ENCODE measurements at regions not wholly inside any gene's neighbourhood (a gene's known extent, or its start where the extent isn't known, plus 50 kb on each side); places are given as distances from the start of the nearest gene placed in this dataset.

DNA sequence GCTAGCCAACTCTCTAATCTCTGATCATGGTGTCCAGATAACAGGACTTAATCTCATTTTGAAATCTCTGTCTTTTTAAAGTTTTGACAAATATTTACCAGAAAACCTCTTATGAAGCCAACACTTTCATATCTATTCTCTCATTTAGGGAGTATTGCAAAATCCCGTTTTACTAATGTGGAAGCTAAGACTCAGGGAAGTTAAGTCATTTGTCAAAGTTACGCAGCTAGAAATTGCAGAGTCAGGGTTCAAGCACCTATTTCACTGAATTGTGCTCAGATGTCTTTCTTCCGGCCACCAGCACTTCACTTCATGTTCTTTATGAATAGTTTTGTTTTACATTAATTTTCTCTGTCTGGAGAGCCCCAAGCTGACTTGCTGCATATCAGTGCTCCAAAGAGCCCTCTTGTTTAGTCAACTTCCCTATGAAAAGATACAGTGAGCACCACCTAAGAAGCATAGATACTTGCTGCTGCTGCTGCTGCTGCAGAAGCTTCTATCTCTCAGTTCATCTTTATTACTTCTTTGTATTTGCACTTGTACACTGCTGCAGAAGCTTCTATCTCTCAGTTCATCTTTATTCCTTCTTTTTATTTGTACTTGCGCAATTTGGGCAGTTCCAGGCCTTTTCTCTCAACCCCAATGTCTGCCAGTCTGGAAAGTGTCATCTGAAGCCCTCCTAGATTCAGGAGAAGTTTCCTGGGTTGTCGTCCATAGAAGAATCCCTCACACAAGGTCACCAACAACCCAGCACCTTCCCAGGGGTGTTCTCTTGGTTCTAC lies 329.7 kb downstream of the MAFB start:
- DNase-seq = no peak

DNA sequence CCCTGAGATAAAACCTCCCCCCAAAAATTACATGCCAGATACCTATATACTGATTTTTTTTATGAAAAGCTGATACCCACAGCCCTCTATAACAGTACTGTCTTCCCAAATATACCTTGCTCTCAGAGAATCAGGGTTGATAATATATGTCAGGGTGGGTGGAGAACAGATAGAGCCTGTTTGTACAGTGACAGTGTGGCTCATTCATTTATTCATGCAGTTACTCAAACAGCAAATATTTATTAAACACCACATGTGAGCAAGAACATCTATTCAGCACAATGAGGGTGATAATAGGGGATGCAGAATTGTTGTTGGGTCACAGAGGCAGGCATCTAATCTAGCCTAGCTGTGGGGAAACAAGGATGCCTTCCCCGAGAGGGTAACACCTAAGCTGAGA lies 334.2 kb downstream of the MAFB start:
- DNase-seq = no peak

- no peak for DNase-seq
Measured at GRCh38 chr20:40343390-40343789, 345.6 kb downstream of the MAFB start.

GRCh38 chr20:40341561-40341960 lies 347.5 kb downstream of the MAFB start:
- DNase-seq = no peak

DNA sequence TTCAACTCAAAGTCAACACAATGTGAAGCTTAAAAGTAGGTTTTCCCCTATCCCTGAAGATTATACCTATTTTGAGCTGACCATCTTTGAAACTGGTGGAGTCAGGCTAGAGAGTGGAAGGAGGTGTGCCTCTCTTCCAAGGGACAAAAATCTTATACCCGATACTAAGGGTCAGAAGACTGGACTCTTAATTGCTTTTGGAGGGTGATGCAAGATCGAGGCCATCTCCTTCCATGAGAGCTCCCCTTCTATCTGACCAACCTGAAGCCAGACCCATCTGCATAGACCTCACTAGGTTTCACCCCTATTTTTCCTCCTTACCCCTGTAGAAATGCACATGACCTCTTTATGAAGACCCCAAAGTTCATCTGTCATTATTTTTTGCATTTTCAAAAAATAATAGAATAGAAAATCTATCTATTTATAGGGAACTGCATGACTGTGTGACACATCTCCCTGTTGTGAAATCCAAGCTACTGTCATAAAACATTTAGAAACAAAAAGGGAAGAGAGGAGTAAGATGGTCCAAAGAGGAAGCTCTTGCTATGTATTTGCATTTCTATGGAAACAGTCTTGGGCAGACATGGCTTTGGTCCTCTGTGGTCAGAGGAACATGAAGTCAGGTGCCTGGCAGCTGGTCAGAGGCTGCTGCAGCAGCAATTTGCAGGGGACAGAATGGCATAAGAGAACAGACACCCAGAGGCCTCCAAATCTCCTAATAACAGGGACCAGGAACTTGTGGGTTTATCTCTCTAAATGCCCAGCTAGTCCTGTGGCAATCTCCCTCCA lies 349.2 kb downstream of the MAFB start:
- no peak for DNase-seq

DNA sequence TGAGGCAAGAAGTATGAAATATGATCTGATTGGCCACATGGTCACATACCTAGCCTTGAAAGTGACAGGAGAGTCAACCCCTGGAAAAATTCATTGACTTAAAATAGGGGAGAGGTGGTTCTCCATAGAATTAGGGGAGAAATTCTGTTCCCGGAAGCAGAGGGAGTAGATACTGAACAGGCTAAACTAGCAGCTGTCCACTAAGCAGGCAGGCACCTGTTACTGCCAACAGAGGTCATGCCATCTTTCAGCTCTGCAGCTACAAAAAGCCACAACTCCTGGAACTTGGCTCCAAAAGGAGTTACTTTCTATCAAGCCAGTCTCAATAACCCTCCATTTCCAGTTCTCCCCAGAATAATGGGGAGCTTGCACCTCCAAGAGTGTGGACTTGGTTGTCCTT lies 352.5 kb downstream of the MAFB start:
- DNase-seq = no peak

DNA sequence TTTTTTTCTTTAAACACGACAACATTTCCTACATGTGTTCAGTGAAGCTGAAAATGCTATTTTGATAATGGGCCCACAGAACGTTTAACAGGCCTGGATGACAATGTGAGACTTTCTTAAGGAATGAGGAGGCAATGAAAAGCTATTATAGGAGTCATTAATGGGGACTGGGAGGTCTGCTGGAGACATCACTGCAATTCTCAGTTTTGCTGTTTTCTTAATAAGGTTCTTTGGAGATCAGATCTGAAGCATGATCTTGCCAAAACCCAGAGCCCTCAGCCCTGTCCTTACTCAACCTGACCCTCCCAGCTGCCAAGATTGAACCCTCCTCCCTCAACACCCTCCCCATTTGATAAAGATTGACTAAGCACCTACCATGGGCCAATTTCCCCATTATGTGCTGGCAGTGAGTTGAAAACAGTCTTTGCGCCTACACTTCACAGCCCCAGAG lies 353.1 kb downstream of the MAFB start:
- DNase-seq = no peak

DNA sequence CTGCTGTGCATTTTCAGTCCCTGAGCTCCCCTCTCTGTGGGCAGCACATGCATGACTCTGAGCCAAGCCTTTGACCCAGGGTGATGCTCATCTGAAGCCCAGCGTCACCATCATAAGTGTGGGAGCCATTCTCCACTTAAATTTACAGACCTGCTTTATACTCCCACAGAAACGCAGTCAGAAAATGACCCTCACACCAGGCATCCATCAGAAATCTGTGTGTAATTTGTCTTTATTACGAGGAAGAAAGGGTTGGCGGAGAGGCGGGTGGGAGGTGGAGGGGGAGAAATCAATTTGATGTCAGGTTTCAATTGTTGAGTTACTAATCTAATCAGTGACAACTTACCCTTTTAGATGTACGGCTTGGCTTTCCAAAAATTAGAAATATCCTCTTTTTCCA lies 353.6 kb downstream of the MAFB start:
- DNase-seq = no peak

DNA sequence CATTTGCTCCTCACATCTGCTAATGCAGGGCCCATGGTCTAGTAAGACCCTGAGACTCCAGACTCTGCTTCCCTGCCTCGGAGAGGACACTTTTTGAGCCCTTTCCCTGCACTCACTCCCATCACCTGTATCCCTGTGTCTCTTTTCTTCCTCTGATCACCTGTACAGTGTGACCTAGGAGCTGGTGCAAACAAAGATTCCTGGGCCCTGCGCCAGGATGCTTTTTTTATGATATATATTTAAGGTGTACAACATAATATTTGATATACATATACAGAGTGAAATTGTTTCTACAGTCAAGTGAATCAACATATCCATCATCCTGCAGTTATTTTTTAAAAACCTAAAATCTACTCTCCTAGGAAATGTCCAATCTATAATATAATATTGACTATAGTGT lies 355.4 kb downstream of the MAFB start:
- no peak for DNase-seq

- no peak for DNase-seq
Measured at GRCh38 chr20:40331807-40332560, 357.1 kb downstream of the MAFB start.

GRCh38 chr20:40331249-40331648 lies 357.8 kb downstream of the MAFB start:
- DNase-seq = no peak

DNA sequence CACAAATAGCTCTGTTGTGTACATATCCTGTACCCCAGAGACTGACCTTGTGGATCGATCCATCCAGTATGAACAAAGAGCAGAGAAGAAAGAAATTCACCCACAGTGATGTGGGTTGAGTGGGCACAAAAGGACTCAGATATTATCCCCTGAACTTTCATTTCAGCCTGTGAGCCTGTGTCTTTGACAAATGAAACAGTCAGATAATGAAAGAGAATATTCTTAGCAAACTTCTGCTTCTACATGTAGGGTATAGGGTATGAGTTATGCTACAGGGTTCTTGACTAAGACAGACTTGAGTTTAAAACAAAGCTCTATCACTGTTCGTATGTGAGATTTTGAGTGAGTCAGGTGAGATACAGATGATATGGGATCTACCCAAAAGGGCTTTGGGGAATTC lies 359.7 kb downstream of the MAFB start:
- DNase-seq = no peak

- no peak for DNase-seq
Measured at GRCh38 chr20:40326784-40327183, 362.3 kb downstream of the MAFB start.

- no peak for DNase-seq
Measured at GRCh38 chr20:40325006-40325568, 363.9 kb downstream of the MAFB start.

- no peak for DNase-seq
Measured at GRCh38 chr20:40323361-40323794, 365.7 kb downstream of the MAFB start.

DNA sequence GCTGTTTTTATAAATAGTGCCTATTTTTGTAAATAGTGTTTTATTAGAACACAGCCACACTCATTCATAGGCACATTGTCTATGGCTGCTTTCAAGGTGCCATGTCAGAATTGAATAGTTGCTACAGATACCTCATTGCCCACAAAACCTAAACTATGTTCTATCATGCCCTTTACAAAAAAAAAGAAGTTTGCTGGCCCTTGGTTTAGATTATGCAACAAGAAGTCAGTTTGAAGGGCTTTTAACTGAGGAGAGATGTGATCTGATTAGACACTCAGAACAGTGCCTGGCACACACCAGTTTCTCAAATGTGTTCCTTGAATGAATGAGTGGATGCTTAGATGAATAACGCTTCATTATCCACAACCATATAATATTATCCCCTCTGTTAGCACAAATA lies 366.1 kb downstream of the MAFB start:
- DNase-seq = no peak

DNA sequence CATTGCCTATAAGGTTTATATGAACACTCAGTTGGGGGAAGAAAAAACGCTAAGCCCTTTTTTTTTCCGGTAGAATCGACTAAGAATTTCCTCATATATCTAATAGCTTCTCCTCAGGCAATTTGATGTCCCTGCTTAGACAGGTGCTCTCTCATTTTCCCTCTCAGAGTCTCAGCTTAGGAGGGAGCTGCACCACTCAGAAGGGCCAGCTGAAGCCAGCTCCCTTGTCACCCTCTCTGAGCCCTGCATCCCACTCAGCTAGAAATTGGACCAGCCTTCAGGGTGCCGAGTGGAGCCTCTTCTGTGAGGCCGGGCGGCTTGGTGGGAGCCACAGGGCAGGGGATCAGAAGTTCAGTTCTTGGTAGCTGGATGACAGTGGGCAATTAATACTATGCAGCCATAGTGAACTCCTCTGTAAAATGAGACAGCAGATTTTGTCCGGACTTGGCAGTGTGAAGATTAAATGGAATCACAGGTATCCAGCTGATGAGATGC lies 368.5 kb downstream of the MAFB start:
- DNase-seq = no peak

DNA sequence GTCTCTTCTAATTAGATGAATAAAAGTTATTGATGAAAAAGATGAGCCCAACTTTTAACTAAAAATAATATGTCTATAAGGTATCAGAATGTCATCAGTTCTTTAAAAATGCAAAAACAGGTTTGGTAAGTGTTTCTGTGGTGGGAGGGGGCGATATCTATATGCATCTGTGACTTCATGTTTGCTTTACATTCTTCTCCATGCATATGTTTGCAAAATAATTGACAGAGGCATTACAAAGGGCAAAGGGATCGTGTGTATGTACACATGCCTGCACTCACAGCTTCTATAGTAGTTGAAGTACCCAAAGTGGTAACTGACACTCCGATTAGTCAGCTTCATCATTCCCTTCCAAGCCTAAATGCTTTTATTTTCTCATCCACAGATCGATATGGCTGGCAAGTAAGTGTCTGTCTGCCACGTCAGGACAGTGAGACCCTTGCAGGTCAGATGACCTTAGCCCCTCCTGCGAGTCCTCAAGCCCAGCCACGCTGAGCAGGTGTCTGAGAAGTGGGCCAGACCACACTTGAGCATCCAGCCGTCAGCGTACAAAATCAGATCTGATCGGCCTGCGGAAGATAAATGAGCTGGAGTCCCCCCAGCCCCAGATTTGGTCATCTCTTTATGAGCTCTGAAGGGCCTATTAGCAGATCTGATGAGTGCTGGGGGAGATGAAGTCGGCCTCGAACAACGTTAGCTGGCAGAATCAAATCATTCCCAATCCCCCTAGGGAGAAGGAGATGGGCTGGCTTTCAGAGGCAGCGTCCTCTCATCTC lies 369.1 kb downstream of the MAFB start:
- DNase-seq = no peak

DNA sequence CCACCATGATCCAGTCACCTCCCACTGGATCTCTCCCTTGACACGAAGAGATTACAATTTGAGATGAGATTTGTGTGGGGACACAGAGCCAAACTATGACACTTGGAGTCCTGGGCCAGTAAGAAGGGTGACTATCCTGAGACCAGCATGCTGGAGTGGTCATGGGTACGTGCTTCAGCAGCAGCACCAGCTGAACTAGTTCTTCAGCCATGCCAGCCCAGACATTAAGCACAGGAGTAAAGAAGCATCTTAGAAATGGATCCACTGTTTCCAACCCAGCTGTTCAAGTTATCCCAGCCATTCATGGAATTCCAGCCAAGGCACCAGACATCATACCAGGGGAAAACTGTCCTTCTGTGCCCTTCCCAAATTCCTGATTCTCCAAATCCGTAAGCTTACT lies 370.0 kb downstream of the MAFB start:
- no peak for DNase-seq

GRCh38 chr20:40317156-40317790 lies 371.8 kb downstream of the MAFB start:
- DNase-seq = no peak

- DNase-seq = no peak
Measured at GRCh38 chr20:40314278-40314677, 374.8 kb downstream of the MAFB start.

DNA sequence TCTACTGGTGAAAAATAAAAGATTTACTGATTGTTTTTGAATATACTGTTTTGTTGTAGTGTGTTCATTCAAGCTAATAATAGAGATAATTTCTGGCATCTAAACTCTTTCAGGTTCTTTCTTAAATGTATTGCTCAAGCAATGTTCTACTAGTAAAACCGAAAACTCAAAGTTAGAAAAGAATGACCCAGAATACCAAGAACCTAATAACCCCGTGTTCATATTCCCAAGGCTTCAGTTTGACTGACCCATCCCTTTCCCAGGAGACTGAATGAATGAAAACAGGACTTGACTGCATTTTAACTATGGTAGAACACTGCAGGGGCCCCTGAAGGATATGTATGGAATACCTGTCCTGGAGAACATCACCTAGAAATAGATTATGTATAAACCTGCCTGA lies 375.3 kb downstream of the MAFB start:
- DNase-seq = no peak
